ENCODE measurements at regions not wholly inside any gene's neighbourhood (a gene's known extent, or its start where the extent isn't known, plus 50 kb on each side); places are given as distances from the start of the nearest gene placed in this dataset.

- TF ChIP-seq, protein P1, sequence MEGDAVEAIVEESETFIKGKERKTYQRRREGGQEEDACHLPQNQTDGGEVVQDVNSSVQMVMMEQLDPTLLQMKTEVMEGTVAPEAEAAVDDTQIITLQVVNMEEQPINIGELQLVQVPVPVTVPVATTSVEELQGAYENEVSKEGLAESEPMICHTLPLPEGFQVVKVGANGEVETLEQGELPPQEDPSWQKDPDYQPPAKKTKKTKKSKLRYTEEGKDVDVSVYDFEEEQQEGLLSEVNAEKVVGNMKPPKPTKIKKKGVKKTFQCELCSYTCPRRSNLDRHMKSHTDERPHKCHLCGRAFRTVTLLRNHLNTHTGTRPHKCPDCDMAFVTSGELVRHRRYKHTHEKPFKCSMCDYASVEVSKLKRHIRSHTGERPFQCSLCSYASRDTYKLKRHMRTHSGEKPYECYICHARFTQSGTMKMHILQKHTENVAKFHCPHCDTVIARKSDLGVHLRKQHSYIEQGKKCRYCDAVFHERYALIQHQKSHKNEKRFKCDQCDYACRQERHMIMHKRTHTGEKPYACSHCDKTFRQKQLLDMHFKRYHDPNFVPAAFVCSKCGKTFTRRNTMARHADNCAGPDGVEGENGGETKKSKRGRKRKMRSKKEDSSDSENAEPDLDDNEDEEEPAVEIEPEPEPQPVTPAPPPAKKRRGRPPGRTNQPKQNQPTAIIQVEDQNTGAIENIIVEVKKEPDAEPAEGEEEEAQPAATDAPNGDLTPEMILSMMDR (conservative IDR thresholded peaks at IDR 0.05) = no peak
- TF ChIP-seq EZH2 (IDR thresholded peaks at IDR 0.05; ENCODE audit: low read depth) = no peak
Measured at GRCh38 chr2:62443471-62443870, 62.5 kb downstream of the TMEM17 start.

Measured in PC-9 (cell line).